HEK293T (cell line): ENCODE measurements at regions not wholly inside any gene's neighbourhood (a gene's known extent, or its start where the extent isn't known, plus 50 kb on each side); places are given as distances from the start of the nearest gene placed in this dataset.

Source experiments
- ARNT ChIP-seq: fragments of 450-650 bp; IDR thresholded peaks from 2 replicates; pipeline ENCODE4 v1.6.1; 2017; ENCODE audit warnings: mild to moderate bottlenecking
- BHLHE40 ChIP-seq: fragments of 450-650 bp; IDR thresholded peaks from 2 replicates; pipeline ENCODE4 v1.6.1; 2016; ENCODE audit warnings: mild to moderate bottlenecking, moderate library complexity, borderline replicate concordance
- CTBP1 ChIP-seq: fragments of 450-650 bp; IDR thresholded peaks from 2 replicates; pipeline ENCODE4 v1.6.1; 2016; ENCODE audit warnings: borderline replicate concordance
- ELF4 ChIP-seq: fragments of 450-650 bp; IDR thresholded peaks from 2 replicates; pipeline ENCODE4 v1.6.1; 2017; ENCODE audit warnings: antibody characterized with exemption
- FOXA1 ChIP-seq: fragments of 450-650 bp; IDR thresholded peaks from 2 replicates; pipeline ENCODE4 v1.6.1; 2016; ENCODE audit warnings: mild to moderate bottlenecking
- FOXK2 ChIP-seq: fragments of 450-650 bp; IDR thresholded peaks from 2 replicates; pipeline ENCODE4 v1.6.1; 2016; ENCODE audit warnings: mild to moderate bottlenecking
- FOXM1 ChIP-seq: fragments of 450-650 bp; IDR thresholded peaks from 2 replicates; pipeline ENCODE4 v1.6.1; 2017; ENCODE audit warnings: mild to moderate bottlenecking, borderline replicate concordance
- HDGF ChIP-seq: fragments of 450-650 bp; IDR thresholded peaks from 2 replicates; pipeline ENCODE4 v1.6.1; 2017; ENCODE audit warnings: antibody characterized with exemption, borderline replicate concordance
- LEF1 ChIP-seq: fragments of 450-650 bp; IDR thresholded peaks from 2 replicates; pipeline ENCODE4 v1.6.1; 2017; ENCODE audit warnings: mild to moderate bottlenecking, borderline replicate concordance
- PKNOX1 ChIP-seq: fragments of 450-650 bp; IDR thresholded peaks from 2 replicates; pipeline ENCODE4 v1.6.1; 2016
- SP1 ChIP-seq: fragments of 450-650 bp; IDR thresholded peaks from 2 replicates; pipeline ENCODE4 v1.6.1; 2017
- SUZ12 ChIP-seq: fragments of 450-650 bp; IDR thresholded peaks from 2 replicates; pipeline ENCODE4 v1.6.1; 2016; ENCODE audit warnings: mild to moderate bottlenecking
- TARDBP ChIP-seq: fragments of 450-650 bp; IDR thresholded peaks from 2 replicates; pipeline ENCODE4 v1.6.1; 2016

- TF ChIP-seq SP1 (no peak), FOXK2 (no peak), TARDBP (no peak), LEF1 (no peak), FOXA1 (no peak), CTBP1 (no peak), BHLHE40 (no peak), PKNOX1 (no peak), FOXM1 (no peak), SUZ12 (no peak), HDGF (no peak), ARNT (no peak), ELF4 (no peak)
Observed at GRCh38 chr7:66503551-66504031, 125.1 kb upstream of the KCTD7 start.
